ENCODE measurements at regions not wholly inside any gene's neighbourhood (a gene's known extent, or its start where the extent isn't known, plus 50 kb on each side); places are given as distances from the start of the nearest gene placed in this dataset.
"Not testable (repeated sequence)": the region's sequence is repeated elsewhere in the genome, so short reads cannot be mapped to it uniquely, and the experiment has no call there.

- no peak for DNase-seq
Observed at GRCh38 chr3:75395580-75396315, 268.4 kb upstream of the FRG2C start.

GRCh38 chr3:75396316-75396802 lies 267.8 kb upstream of the FRG2C start:
- peak in 1 of 2 donors; percentile 0 for DNase-seq

GRCh38 chr3:75397486-75397885 lies 266.6 kb upstream of the FRG2C start:
- DNase-seq = not testable (repeated sequence)

GRCh38 chr3:75422101-75422945 lies 241.8 kb upstream of the FRG2C start:
- not testable (repeated sequence) for DNase-seq

- not testable (repeated sequence) for DNase-seq
Observed at GRCh38 chr3:75425379-75425778, 238.7 kb upstream of the FRG2C start.

GRCh38 chr3:75427486-75427885 lies 236.6 kb upstream of the FRG2C start:
- not testable (repeated sequence) for DNase-seq

- DNase-seq = not testable (repeated sequence)
Observed at GRCh38 chr3:75427906-75428305, 236.2 kb upstream of the FRG2C start.

GRCh38 chr3:75429561-75430220 lies 234.4 kb upstream of the FRG2C start:
- peak; percentile 67 to 80 for DNase-seq

- DNase-seq = not testable (repeated sequence)
Observed at GRCh38 chr3:75430406-75430805, 233.7 kb upstream of the FRG2C start.

- DNase-seq = not testable (repeated sequence)
Observed at GRCh38 chr3:75431120-75431519, 233.0 kb upstream of the FRG2C start.

GRCh38 chr3:75432466-75432865 lies 231.7 kb upstream of the FRG2C start:
- DNase-seq = not testable (repeated sequence)

GRCh38 chr3:75432885-75433284 lies 231.2 kb upstream of the FRG2C start:
- peak; percentile 84 to 93 for DNase-seq

- not testable (repeated sequence) for DNase-seq
Observed at GRCh38 chr3:75433295-75433694, 230.8 kb upstream of the FRG2C start.

GRCh38 chr3:75434276-75434912 lies 229.7 kb upstream of the FRG2C start:
- DNase-seq = peak; percentile 25 to 46

- DNase-seq = peak; percentile 96 to 98
Observed at GRCh38 chr3:75434913-75435793, 229.0 kb upstream of the FRG2C start.

GRCh38 chr3:75435794-75436400 lies 228.2 kb upstream of the FRG2C start:
- peak in 1 of 2 donors; percentile 69 for DNase-seq

- not testable (repeated sequence) for DNase-seq
Observed at GRCh38 chr3:75440986-75441385, 223.1 kb upstream of the FRG2C start.

- DNase-seq = not testable (repeated sequence)
Observed at GRCh38 chr3:75444634-75445033, 219.5 kb upstream of the FRG2C start.

- DNase-seq = not testable (repeated sequence)
Observed at GRCh38 chr3:75445234-75445633, 218.9 kb upstream of the FRG2C start.

GRCh38 chr3:75446948-75447347 lies 217.2 kb upstream of the FRG2C start:
- not testable (repeated sequence) for DNase-seq

GRCh38 chr3:75453328-75453727 lies 210.8 kb upstream of the FRG2C start:
- DNase-seq = not testable (repeated sequence)

All from inflammatory macrophage (primary cell).